PFSK-1 (cell line): ENCODE measurements at regions not wholly inside any gene's neighbourhood (a gene's known extent, or its start where the extent isn't known, plus 50 kb on each side); places are given as distances from the start of the nearest gene placed in this dataset.

ENCODE experiments used
- FOXP2 ChIP-seq: optimal IDR thresholded peaks from 2 replicates; pipeline ENCODE3; 2011; ENCODE audit warnings: borderline replicate concordance, control low read depth, inconsistent platforms; ENCODE audit not compliant: insufficient read depth; ENCODE audit errors: extremely low read length, extremely low read depth
- POLR2AphosphoS5 ChIP-seq: IDR thresholded peaks from 2 replicates; pipeline ENCODE4 v1.6.1; 2012; ENCODE audit warnings: low read depth, mild to moderate bottlenecking, control low read depth, low read length, moderate library complexity
- REST ChIP-seq, 2 experiments: IDR thresholded peaks; 2 replicates each; pipeline versions ENCODE4 v1.6.1 to v1.8.0; 2011 to 2012; ENCODE audit warnings: low read depth in 2 of 2, low read length in 2 of 2, control low read depth in 1 of 2, inconsistent platforms in 1 of 2, mild to moderate bottlenecking in 1 of 2, moderate library complexity in 1 of 2; ENCODE audit not compliant: insufficient read depth in 1 of 2
- SIN3A ChIP-seq: IDR thresholded peaks from 2 replicates; pipeline ENCODE4 v1.6.1; 2012; ENCODE audit warnings: mild to moderate bottlenecking, low read length, moderate library complexity, borderline replicate concordance; ENCODE audit not compliant: insufficient read depth
- TAF1 ChIP-seq: IDR thresholded peaks from 2 replicates; pipeline ENCODE4 v1.6.1; 2012; ENCODE audit warnings: low read length, control low read depth, borderline replicate concordance; ENCODE audit not compliant: insufficient read depth

GRCh38 chr4:27947302-27947701 is 1086.7 kb downstream of the STIM2 start:
- no peak for TF ChIP-seq POLR2AphosphoS5
- TF ChIP-seq SIN3A: no peak
- no peak for TF ChIP-seq TAF1
- no peak for TF ChIP-seq REST (IDR thresholded peaks at IDR 0.05; ENCODE audit: insufficient read depth in 1 of 2, low read depth in 2 of 2, low read length in 2 of 2)
- TF ChIP-seq FOXP2: no peak
